ENCODE measurements at regions not wholly inside any gene's neighbourhood (a gene's known extent, or its start where the extent isn't known, plus 50 kb on each side); places are given as distances from the start of the nearest gene placed in this dataset.

- no peak for TF ChIP-seq CTCF (optimal IDR thresholded peaks at IDR 0.05 in 1 of 3, IDR thresholded peaks at IDR 0.05 in 1 of 3, conservative IDR thresholded peaks at IDR 0.05 in 1 of 3; ENCODE audit: extremely low read depth in 1 of 3, insufficient read depth in 2 of 3, low read length in 3 of 3)
- TF ChIP-seq EZH2 (IDR thresholded peaks at IDR 0.05; ENCODE audit: low read length), result no peak
- H3K27me3 ChIP-seq (ENCODE audit: control insufficient read depth, extremely low read depth, insufficient read depth, low read length), result peaks cover 10% of the 10 kb centered on the region
- H3K4me2 ChIP-seq (ENCODE audit: control insufficient read depth, extremely low read depth, insufficient read depth, low read depth, low read length), result no peak overlapping the region
- no peak for DNase-seq (ENCODE audit: low read depth, low spot score)
- dilution Hi-C loops (cut with MboI; ENCODE audit: extremely low pct_ligation_motif_present, low sequenced_read_pairs), result loop anchor here (25.0 kb wide), 1 partner anchor 195 kb away; no protein-coding TSS in a partner anchor
- no peaks in the 10 kb centered on the region for H3K36me3 ChIP-seq (ENCODE audit: control insufficient read depth in 2 of 2, extremely low read depth in 1 of 2, insufficient read depth in 2 of 2, low read length in 2 of 2)
- H3K9ac ChIP-seq (ENCODE audit: control insufficient read depth, extremely low read depth, insufficient read depth, low read length), result no peak overlapping the region
- no peaks in the 10 kb centered on the region for H4K20me1 ChIP-seq (ENCODE audit: control insufficient read depth, extremely low read depth, insufficient read depth, low read length)
- H3K27ac ChIP-seq (ENCODE audit: control insufficient read depth, insufficient read depth, low read length), result no peak overlapping the region
- H3K9me3 ChIP-seq (ENCODE audit: control insufficient read depth, low read depth, low read length), result no peaks in the 10 kb centered on the region
- no peak overlapping the region for H3K4me3 ChIP-seq (ENCODE audit: control insufficient read depth in 2 of 3, extremely low read depth in 1 of 3, insufficient read depth in 2 of 3, low read depth in 1 of 3, low read length in 3 of 3)
- FAIRE-seq, result no peak
- no peak overlapping the region for H2AFZ ChIP-seq (ENCODE audit: control insufficient read depth, low read length)
- H3K4me1 ChIP-seq (ENCODE audit: control insufficient read depth, extremely low read depth, insufficient read depth, low read length), result no peaks in the 10 kb centered on the region
- H3K79me2 ChIP-seq (ENCODE audit: control insufficient read depth, insufficient read depth, low read length), result no peaks in the 10 kb centered on the region
- H3K9me1 ChIP-seq (ENCODE audit: control insufficient read depth, extremely low read depth, insufficient read depth, low read length), result no peaks in the 10 kb centered on the region
Observed at GRCh38 chr9:124116683-124117363, 105.3 kb downstream of the LHX2 start.

- H3K27me3 ChIP-seq (ENCODE audit: control insufficient read depth, extremely low read depth, insufficient read depth, low read length), result peaks cover 10% of the 10 kb centered on the region
- TF ChIP-seq EZH2 (IDR thresholded peaks at IDR 0.05; ENCODE audit: low read length) (no peak), CTCF (optimal IDR thresholded peaks at IDR 0.05 in 1 of 3, IDR thresholded peaks at IDR 0.05 in 1 of 3, conservative IDR thresholded peaks at IDR 0.05 in 1 of 3; ENCODE audit: extremely low read depth in 1 of 3, insufficient read depth in 2 of 3, low read length in 3 of 3) (no peak)
- FAIRE-seq (no peak), DNase-seq (ENCODE audit: low read depth, low spot score) (no peak)
- H3K4me3 ChIP-seq (ENCODE audit: control insufficient read depth in 2 of 3, extremely low read depth in 1 of 3, insufficient read depth in 2 of 3, low read depth in 1 of 3, low read length in 3 of 3), result no peak overlapping the region
- no peak overlapping the region for H3K27ac ChIP-seq (ENCODE audit: control insufficient read depth, insufficient read depth, low read length)
- H2AFZ ChIP-seq (ENCODE audit: control insufficient read depth, low read length), result no peak overlapping the region
- no peaks in the 10 kb centered on the region for H3K9me1 ChIP-seq (ENCODE audit: control insufficient read depth, extremely low read depth, insufficient read depth, low read length)
- H3K9ac ChIP-seq (ENCODE audit: control insufficient read depth, extremely low read depth, insufficient read depth, low read length), result no peak overlapping the region
- no peaks in the 10 kb centered on the region for H4K20me1 ChIP-seq (ENCODE audit: control insufficient read depth, extremely low read depth, insufficient read depth, low read length)
- H3K9me3 ChIP-seq (ENCODE audit: control insufficient read depth, low read depth, low read length), result no peaks in the 10 kb centered on the region
- H3K79me2 ChIP-seq (ENCODE audit: control insufficient read depth, insufficient read depth, low read length), result no peaks in the 10 kb centered on the region
- H3K36me3 ChIP-seq (ENCODE audit: control insufficient read depth in 2 of 2, extremely low read depth in 1 of 2, insufficient read depth in 2 of 2, low read length in 2 of 2), result no peaks in the 10 kb centered on the region
- dilution Hi-C loops (cut with MboI; ENCODE audit: extremely low pct_ligation_motif_present, low sequenced_read_pairs), result loop anchor here (25.0 kb wide), 1 partner anchor 193 kb away; no protein-coding TSS in a partner anchor
- H3K4me1 ChIP-seq (ENCODE audit: control insufficient read depth, extremely low read depth, insufficient read depth, low read length), result no peaks in the 10 kb centered on the region
- H3K4me2 ChIP-seq (ENCODE audit: control insufficient read depth, extremely low read depth, insufficient read depth, low read depth, low read length), result no peak overlapping the region
Observed at GRCh38 chr9:124118894-124119293, 107.3 kb downstream of the LHX2 start.

All from keratinocyte (primary cell).